Trophoblast cell (in vitro differentiated cells and primary cell): ENCODE measurements at regions not wholly inside any gene's neighbourhood (a gene's known extent, or its start where the extent isn't known, plus 50 kb on each side); places are given as distances from the start of the nearest gene placed in this dataset.

Experiments
- DNase-seq, 2 donors: peaks; one replicate each; pipeline ENCODE4 v3.0.0-alpha.2; 2016
- H2AFZ ChIP-seq: 2 replicates; pipeline ENCODE4 v1.6.1; 2013; ENCODE audit warnings: low read length, moderate library complexity, mild to moderate bottlenecking; ENCODE audit not compliant: insufficient read depth, poor library complexity
- H2AK5ac ChIP-seq: 2 replicates; pipeline ENCODE4 v1.6.1; 2013; ENCODE audit warnings: mild to moderate bottlenecking, low read length
- H2BK120ac ChIP-seq: 2 replicates; pipeline ENCODE4 v1.6.1; 2013; ENCODE audit warnings: low read length, mild to moderate bottlenecking, moderate library complexity; ENCODE audit not compliant: insufficient read depth, poor library complexity
- H2BK12ac ChIP-seq: 2 replicates; pipeline ENCODE4 v1.6.1; 2013; ENCODE audit warnings: mild to moderate bottlenecking, low read length, moderate library complexity
- H2BK5ac ChIP-seq: 2 replicates; pipeline ENCODE4 v1.6.1; 2013; ENCODE audit warnings: low read length, low read depth, moderate library complexity, mild to moderate bottlenecking; ENCODE audit not compliant: poor library complexity
- H3K14ac ChIP-seq: 2 replicates; pipeline ENCODE4 v1.6.1; 2013; ENCODE audit warnings: mild to moderate bottlenecking, low read length
- H3K18ac ChIP-seq: 2 replicates; pipeline ENCODE4 v1.6.1; 2013; ENCODE audit warnings: mild to moderate bottlenecking, low read length
- H3K23ac ChIP-seq: 2 replicates; pipeline ENCODE4 v1.6.1; 2013; ENCODE audit warnings: low read length
- H3K27ac ChIP-seq: 2 replicates; pipeline ENCODE4 v1.5.1; 2013; ENCODE audit warnings: low read depth, mild to moderate bottlenecking, inconsistent platforms, low read length, moderate library complexity
- H3K27me3 ChIP-seq: 2 replicates; pipeline ENCODE4 v1.6.1; 2013; ENCODE audit warnings: inconsistent platforms, mild to moderate bottlenecking, low read length, moderate library complexity; ENCODE audit not compliant: insufficient read depth
- H3K36me3 ChIP-seq, 2 experiments: 1 replicate in 1 of 2; 2 replicates in 1 of 2; pipeline ENCODE4 v1.6.1; 2013; ENCODE audit warnings: low read length in 2 of 2, mild to moderate bottlenecking in 2 of 2, moderate library complexity in 1 of 2; ENCODE audit not compliant: insufficient read depth in 2 of 2, control insufficient read depth in 1 of 2
- H3K4ac ChIP-seq: 2 replicates; pipeline ENCODE4 v1.6.1; 2013; ENCODE audit warnings: low read depth, mild to moderate bottlenecking, low read length, moderate library complexity
- H3K4me1 ChIP-seq, 2 experiments: 1 replicate in 1 of 2; 2 replicates in 1 of 2; pipeline ENCODE4 v1.6.1; 2013; ENCODE audit warnings: low read length in 2 of 2, mild to moderate bottlenecking in 2 of 2, moderate library complexity in 1 of 2; ENCODE audit not compliant: insufficient read depth in 2 of 2, control insufficient read depth in 1 of 2
- H3K4me2 ChIP-seq: 2 replicates; pipeline ENCODE4 v1.6.1; 2013; ENCODE audit warnings: inconsistent platforms, mild to moderate bottlenecking, low read length, moderate library complexity
- H3K4me3 ChIP-seq: 2 replicates; pipeline ENCODE4 v1.5.1; 2013; ENCODE audit warnings: mild to moderate bottlenecking, low read depth, low read length, inconsistent platforms
- H3K79me1 ChIP-seq: one replicate; pipeline ENCODE4 v1.6.1; 2013; ENCODE audit warnings: low read length
- H3K79me2 ChIP-seq: 2 replicates; pipeline ENCODE4 v1.6.1; 2013; ENCODE audit warnings: low read length, mild to moderate bottlenecking; ENCODE audit not compliant: control insufficient read depth, insufficient read depth, poor library complexity
- H3K9ac ChIP-seq: 2 replicates; pipeline ENCODE4 v1.6.1; 2013; ENCODE audit warnings: mild to moderate bottlenecking, low read length
- H3K9me3 ChIP-seq: 2 replicates; pipeline ENCODE4 v1.6.1; 2013; ENCODE audit warnings: low read depth, mild to moderate bottlenecking, control low read depth, inconsistent platforms, low read length; ENCODE audit not compliant: insufficient read depth
- H4K12ac ChIP-seq: 2 replicates; pipeline ENCODE4 v1.6.1; 2013; ENCODE audit warnings: low read depth, mild to moderate bottlenecking, low read length, moderate library complexity
- H4K8ac ChIP-seq: 2 replicates; pipeline ENCODE4 v1.6.1; 2013; ENCODE audit warnings: low read depth, mild to moderate bottlenecking, low read length, moderate library complexity
- H4K91ac ChIP-seq: one replicate; pipeline ENCODE4 v1.6.1; 2013; ENCODE audit warnings: low read depth, mild to moderate bottlenecking, low read length, moderate library complexity
- WGBS: extraction: QIAGEN DNeasy Blood & Tissue Kit; methylation state at CpG from one replicate; pipeline ENCODE4 v1.1.7; 2013; ENCODE audit warnings: missing lambda C conversion rate; ENCODE audit not compliant: insufficient read length, insufficient coverage; ENCODE audit errors: extremely low coverage; 5-methylcytosine and 5-hydroxymethylcytosine counted together

DNA sequence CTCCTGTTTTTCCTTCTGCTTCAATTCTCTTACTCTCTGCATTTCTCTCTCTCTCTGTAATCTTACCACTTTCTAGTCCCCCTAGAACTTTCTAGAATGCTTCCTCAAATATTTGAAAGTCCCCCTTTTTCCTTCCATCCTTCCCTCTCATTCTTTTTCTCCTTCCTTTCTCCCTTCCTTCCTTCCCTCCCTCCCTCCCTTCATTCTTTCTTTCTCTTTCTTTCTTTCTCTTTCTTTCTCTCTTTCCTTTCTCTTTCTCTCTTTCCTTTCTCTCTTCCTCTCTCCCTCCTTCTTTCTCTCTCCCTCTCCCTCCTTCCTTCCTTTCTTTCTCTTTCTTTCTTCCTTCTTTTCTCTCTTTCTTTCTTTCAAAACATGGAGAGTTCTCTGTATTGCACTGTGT lies 201.4 kb upstream of the IGF1 start:
- H4K12ac ChIP-seq, result no peak overlapping the region
- no peak overlapping the region for H3K23ac ChIP-seq
- H3K79me1 ChIP-seq, result no peaks in the 10 kb centered on the region
- no peaks in the 10 kb centered on the region for H3K27me3 ChIP-seq
- no peaks in the 10 kb centered on the region for H3K79me2 ChIP-seq
- H3K9ac ChIP-seq, result no peak overlapping the region
- H3K9me3 ChIP-seq, result peaks cover 1% of the 10 kb centered on the region
- H3K4me1 ChIP-seq, result no peaks in the 10 kb centered on the region
- H4K8ac ChIP-seq, result no peak overlapping the region
- DNase-seq, result no peak
- no peak overlapping the region for H4K91ac ChIP-seq
- no peaks in the 10 kb centered on the region for H3K36me3 ChIP-seq
- no peak overlapping the region for H2AFZ ChIP-seq
- H3K4ac ChIP-seq, result no peak overlapping the region
- H2BK5ac ChIP-seq, result no peak overlapping the region
- H3K18ac ChIP-seq, result no peak overlapping the region
- no peak overlapping the region for H3K4me2 ChIP-seq
- H2BK12ac ChIP-seq, result no peak overlapping the region
- H3K14ac ChIP-seq, result no peak overlapping the region
- H3K4me3 ChIP-seq, result no peak overlapping the region
- no peak overlapping the region for H3K27ac ChIP-seq
- no peak overlapping the region for H2AK5ac ChIP-seq
- H2BK120ac ChIP-seq, result no peak overlapping the region

DNA sequence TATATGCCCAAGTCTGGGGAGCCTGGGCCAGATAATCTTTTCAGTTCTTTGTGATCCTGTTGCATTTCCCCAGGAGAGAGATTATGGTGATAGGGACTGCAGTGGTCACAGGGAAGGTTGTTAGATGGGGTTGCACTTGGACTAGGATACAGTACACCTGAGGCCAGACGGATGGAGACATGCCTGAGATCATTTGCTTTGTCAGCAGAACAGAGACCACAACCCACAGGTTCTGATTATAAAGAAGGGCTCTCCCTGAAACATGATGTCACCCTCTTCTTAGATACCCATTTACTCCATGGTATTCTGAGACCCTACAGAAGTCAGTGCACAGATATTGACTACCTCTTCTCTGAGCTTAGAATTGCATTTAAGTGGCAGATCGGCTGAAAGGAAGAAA lies 200.9 kb upstream of the IGF1 start:
- H3K23ac ChIP-seq, result no peak overlapping the region
- no peak overlapping the region for H2AFZ ChIP-seq
- H4K8ac ChIP-seq, result no peak overlapping the region
- H2BK5ac ChIP-seq, result no peak overlapping the region
- no peak overlapping the region for H3K4me3 ChIP-seq
- no peak overlapping the region for H2AK5ac ChIP-seq
- no peak overlapping the region for H3K4ac ChIP-seq
- H3K27ac ChIP-seq, result no peak overlapping the region
- peaks cover 2% of the 10 kb centered on the region for H3K9me3 ChIP-seq
- H3K14ac ChIP-seq, result no peak overlapping the region
- WGBS, result no CpG with 5 or more reads among the region's 2 CpGs
- H3K18ac ChIP-seq, result no peak overlapping the region
- H3K79me2 ChIP-seq, result no peaks in the 10 kb centered on the region
- H4K12ac ChIP-seq, result no peak overlapping the region
- no peak overlapping the region for H3K4me2 ChIP-seq
- H3K36me3 ChIP-seq, result no peaks in the 10 kb centered on the region
- H3K27me3 ChIP-seq, result no peaks in the 10 kb centered on the region
- no peaks in the 10 kb centered on the region for H3K79me1 ChIP-seq
- H3K9ac ChIP-seq, result no peak overlapping the region
- H2BK120ac ChIP-seq, result no peak overlapping the region
- no peak overlapping the region for H4K91ac ChIP-seq
- H3K4me1 ChIP-seq, result no peaks in the 10 kb centered on the region
- no peak for DNase-seq
- H2BK12ac ChIP-seq, result no peak overlapping the region

DNA sequence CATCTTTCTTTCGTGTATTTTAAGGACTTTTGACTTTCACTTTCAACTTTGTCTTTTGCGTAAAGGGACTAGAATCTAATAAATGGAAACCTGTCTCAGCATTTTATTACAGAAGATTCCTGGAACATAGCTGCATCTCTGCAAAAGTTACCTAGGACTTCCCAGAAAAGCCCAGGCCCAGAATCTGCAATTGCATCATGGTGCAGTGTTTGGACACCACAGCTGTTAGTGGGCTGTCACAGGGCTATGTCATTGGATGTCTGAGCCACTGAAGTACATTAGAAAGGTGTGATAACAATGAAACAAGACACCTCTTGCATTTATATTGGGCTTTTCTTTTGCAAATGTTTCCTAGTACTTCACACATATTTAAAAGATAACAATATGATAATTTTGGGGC lies 199.9 kb upstream of the IGF1 start:
- H3K36me3 ChIP-seq, result no peaks in the 10 kb centered on the region
- H3K79me2 ChIP-seq, result no peaks in the 10 kb centered on the region
- H3K27ac ChIP-seq, result no peak overlapping the region
- no peaks in the 10 kb centered on the region for H3K4me1 ChIP-seq
- H2AFZ ChIP-seq, result no peak overlapping the region
- no peak overlapping the region for H3K14ac ChIP-seq
- no peak overlapping the region for H4K12ac ChIP-seq
- H3K9me3 ChIP-seq, result peaks cover 2% of the 10 kb centered on the region
- no CpG with 5 or more reads among the region's 2 CpGs for WGBS
- no peak overlapping the region for H4K91ac ChIP-seq
- H2BK5ac ChIP-seq, result no peak overlapping the region
- H4K8ac ChIP-seq, result no peak overlapping the region
- no peak overlapping the region for H2AK5ac ChIP-seq
- H3K4ac ChIP-seq, result no peak overlapping the region
- no peaks in the 10 kb centered on the region for H3K27me3 ChIP-seq
- H3K18ac ChIP-seq, result no peak overlapping the region
- H3K4me2 ChIP-seq, result no peak overlapping the region
- no peak overlapping the region for H2BK120ac ChIP-seq
- no peak for DNase-seq
- H2BK12ac ChIP-seq, result no peak overlapping the region
- H3K23ac ChIP-seq, result no peak overlapping the region
- H3K4me3 ChIP-seq, result no peak overlapping the region
- no peak overlapping the region for H3K9ac ChIP-seq
- no peaks in the 10 kb centered on the region for H3K79me1 ChIP-seq

GRCh38 chr12:102676812-102677211 lies 196.4 kb upstream of the IGF1 start:
- Histone ChIP-seq H3K18ac (no peak overlapping the region), H2BK120ac (no peak overlapping the region), H3K27ac (no peak overlapping the region), H3K4me2 (no peak overlapping the region), H2AFZ (no peak overlapping the region), H4K8ac (no peak overlapping the region), H3K14ac (no peak overlapping the region), H3K4me1 (no peaks in the 10 kb centered on the region), H3K36me3 (no peaks in the 10 kb centered on the region), H3K79me1 (no peaks in the 10 kb centered on the region), H2AK5ac (no peak overlapping the region), H3K79me2 (no peaks in the 10 kb centered on the region), H3K23ac (no peak overlapping the region), H4K12ac (no peak overlapping the region), H3K4me3 (no peak overlapping the region), H2BK12ac (no peak overlapping the region), H4K91ac (no peak overlapping the region), H2BK5ac (no peak overlapping the region), H3K27me3 (no peaks in the 10 kb centered on the region), H3K9me3 (peaks cover 2% of the 10 kb centered on the region), H3K9ac (no peak overlapping the region), H3K4ac (no peak overlapping the region)
- no peak for DNase-seq
- no CpG with 5 or more reads among the region's 1 CpG for WGBS

DNA sequence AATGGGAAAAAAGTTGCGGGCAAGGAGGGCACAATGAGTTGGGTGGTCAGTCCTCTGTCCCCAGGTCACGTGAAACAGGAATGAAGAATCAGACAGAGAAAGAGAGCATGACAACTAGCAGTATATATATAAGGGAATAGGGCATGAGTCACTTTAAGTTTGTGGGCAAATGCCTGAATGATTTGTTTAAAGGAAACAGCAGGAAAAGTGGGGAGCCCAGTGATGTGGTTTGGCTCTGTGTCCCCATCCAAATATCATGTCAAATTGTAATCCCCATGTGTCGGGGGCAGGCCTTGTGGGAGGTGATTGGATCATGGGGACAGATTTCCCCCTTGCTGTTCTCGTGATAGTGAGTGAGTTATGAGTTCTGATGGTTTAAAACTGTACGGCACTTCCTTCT lies 195.3 kb upstream of the IGF1 start:
- Histone ChIP-seq H3K9ac (no peak overlapping the region), H3K4me2 (no peak overlapping the region), H4K91ac (no peak overlapping the region), H2BK12ac (no peak overlapping the region), H2AFZ (no peak overlapping the region), H3K79me2 (no peaks in the 10 kb centered on the region), H3K9me3 (peaks cover 2% of the 10 kb centered on the region), H3K4me3 (no peak overlapping the region), H2AK5ac (no peak overlapping the region), H3K4me1 (no peaks in the 10 kb centered on the region), H3K79me1 (no peaks in the 10 kb centered on the region), H2BK5ac (no peak overlapping the region), H3K18ac (no peak overlapping the region), H3K27ac (no peak overlapping the region), H3K36me3 (no peaks in the 10 kb centered on the region), H3K4ac (no peak overlapping the region), H4K8ac (no peak overlapping the region), H4K12ac (no peak overlapping the region), H2BK120ac (no peak overlapping the region), H3K23ac (no peak overlapping the region), H3K27me3 (no peaks in the 10 kb centered on the region), H3K14ac (no peak overlapping the region)
- DNase-seq, result no peak
- no CpG with 5 or more reads among the region's 5 CpGs for WGBS
